ENCODE measurements at regions not wholly inside any gene's neighbourhood (a gene's known extent, or its start where the extent isn't known, plus 50 kb on each side); places are given as distances from the start of the nearest gene placed in this dataset.
A peak's percentile ranks its signal among the peaks of the same experiment; 100 is the strongest.
"Not testable (repeated sequence)": the region's sequence is repeated elsewhere in the genome, so short reads cannot be mapped to it uniquely, and the experiment has no call there.

DNA sequence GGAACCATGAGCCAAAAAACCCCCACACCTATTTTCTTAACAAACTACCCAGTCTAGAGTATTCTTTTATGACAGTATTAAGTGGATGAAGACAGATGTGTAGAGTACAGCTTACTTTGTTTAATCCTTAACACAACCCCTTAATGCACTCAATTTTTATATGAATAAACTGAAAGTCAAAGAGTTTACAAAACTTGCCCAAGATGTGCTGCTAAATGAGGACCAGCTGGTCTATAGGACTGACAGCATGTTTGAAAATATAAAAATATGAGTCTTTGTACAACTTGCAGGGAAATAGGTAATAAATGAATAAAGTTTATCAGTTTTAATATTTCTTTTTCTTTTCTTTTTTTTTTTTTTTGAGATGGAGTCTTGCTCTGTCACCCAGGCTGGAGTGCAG lies 102.3 kb downstream of the ZFY start:
- intact Hi-C loops (cut with DNase I): no loop called here
- DNase-seq (ENCODE audit: low spot score): no peak

DNA sequence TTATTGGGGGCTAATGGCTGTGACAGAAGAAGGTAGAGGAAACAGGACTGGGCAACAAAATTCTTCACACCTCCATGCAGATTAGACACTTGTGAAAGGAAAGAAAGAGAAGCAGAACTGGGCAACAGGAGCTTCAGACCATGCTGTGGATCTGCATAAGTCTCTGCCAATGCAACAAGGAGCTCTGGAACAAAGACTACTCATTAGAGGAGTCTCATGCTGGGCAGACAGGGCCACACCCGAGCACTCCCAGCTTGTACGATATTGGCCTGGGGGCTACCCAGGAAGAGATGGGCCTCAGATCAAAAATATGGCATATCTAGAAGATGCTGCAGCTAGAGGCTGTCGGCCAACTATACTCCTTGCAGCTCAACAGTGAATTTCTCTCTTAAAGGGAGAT lies 105.2 kb downstream of the ZFY start:
- no peak for DNase-seq (ENCODE audit: low spot score)
- intact Hi-C loops (cut with DNase I): no loop called here

GRCh38 chrY:3041985-3042384 lies 106.8 kb downstream of the ZFY start:
- intact Hi-C loops (cut with DNase I): no loop called here
- no peak for DNase-seq (ENCODE audit: low spot score)

DNA sequence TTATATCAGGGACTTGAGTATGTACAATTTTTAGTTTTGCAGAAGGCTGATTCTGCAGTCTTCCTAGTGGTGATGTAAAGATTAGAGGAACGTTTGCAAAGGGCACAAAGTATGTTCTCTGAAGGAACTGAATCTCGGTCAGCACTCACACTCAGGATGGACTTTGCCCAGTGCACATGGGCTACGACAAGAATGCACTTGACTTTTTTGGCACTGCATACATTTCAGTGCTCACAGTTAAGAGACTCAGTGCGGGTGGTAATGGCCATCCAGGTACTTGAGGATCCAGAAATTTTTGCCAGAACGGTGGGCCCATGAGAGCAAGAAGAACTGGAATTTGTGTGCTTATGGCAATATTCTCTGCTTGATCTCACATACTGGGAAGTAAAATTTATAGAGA lies 107.7 kb downstream of the ZFY start:
- no peak for DNase-seq (ENCODE audit: low spot score)
- intact Hi-C loops (cut with DNase I): no loop called here

DNA sequence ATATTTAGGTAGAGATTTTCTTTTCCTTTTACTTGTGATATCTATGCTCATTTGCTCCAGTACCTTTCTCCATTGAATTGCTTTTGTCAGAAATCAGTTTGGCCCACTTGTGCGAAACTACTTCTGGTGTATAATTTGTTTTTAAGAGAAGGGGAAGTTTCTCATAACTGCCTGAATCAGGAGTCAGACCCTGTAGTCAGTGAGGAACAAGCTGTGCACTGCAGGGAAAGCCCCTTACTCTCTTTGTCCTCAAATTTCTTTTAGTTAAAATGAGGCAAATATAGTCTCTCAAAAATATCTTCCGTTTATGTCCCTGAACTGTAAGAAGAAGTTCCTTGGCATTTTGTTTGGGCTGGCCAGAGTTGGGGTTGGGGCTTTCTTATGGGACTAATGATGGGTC lies 109.9 kb downstream of the ZFY start:
- intact Hi-C loops (cut with DNase I): no loop called here
- DNase-seq (ENCODE audit: low spot score): no peak

DNA sequence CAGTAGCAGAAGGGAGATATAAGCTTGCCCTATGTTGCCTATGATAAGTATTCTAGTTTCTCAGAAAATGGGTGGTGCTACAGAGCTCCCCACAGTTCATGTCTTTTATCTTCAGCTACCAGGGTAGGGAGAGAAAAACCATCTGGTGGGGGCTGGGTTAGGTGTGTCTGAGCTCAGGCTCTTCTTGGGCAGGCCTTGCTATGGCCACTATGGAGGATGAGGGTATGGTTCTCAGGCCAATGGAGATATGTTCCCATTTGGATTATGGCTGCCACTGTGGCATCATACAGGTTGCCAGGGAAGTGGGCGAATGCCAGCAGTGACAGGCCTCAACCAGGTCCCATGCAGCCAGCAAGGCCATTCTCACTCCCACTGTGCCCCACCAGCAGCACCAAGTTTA lies 120.3 kb downstream of the ZFY start:
- DNase-seq (ENCODE audit: low spot score); intact Hi-C loops (cut with DNase I): not testable (repeated sequence)

GRCh38 chrY:3058342-3058741 lies 123.2 kb downstream of the ZFY start:
- DNase-seq (ENCODE audit: low spot score); intact Hi-C loops (cut with DNase I): not testable (repeated sequence)

DNA sequence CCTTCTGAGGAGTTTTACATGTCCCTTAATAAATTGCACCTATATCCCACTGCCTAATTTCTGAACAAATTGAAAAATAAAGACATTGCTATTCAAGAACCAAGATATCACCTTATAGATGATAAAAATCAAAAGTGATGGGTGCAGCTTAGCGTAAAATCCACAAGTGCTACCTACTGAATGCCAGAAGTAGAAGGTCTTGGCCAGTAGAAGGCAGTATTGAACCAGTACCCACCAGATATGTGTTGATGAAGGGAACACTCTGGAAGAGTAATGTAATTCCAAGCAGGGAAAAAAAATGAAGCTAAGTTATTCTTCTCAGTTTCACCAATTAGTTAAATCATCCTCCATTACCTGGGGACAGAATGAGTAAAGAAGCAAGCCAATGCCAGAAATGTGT lies 125.5 kb downstream of the ZFY start:
- intact Hi-C loops (cut with DNase I); DNase-seq (ENCODE audit: low spot score): not testable (repeated sequence)

- DNase-seq (ENCODE audit: low spot score); intact Hi-C loops (cut with DNase I): not testable (repeated sequence)
These were observed 153.0 kb downstream of the ZFY start for GRCh38 chrY:3088149-3088548.

DNA sequence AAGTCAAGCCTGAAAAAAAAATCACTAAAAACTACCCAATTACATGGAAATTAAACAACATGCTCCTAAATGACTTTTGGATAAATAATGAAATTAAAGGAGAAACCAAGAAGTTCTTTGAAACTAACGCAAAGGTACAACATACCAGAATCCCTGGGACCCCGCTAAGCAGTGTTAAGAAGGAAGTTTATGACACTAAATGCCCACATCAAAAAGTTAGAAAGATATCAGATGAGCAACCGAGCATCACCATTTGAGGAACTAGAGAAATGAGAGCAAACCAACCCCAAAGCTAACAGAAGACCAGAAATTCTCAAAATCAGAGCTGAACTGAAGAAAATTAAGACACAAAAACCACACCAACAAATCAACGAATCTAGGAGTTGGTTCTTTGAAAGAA lies 173.5 kb downstream of the ZFY start:
- DNase-seq (ENCODE audit: low spot score); intact Hi-C loops (cut with DNase I): not testable (repeated sequence)

GRCh38 chrY:3120234-3120633 lies 185.1 kb downstream of the ZFY start:
- DNase-seq (ENCODE audit: low spot score); intact Hi-C loops (cut with DNase I): not testable (repeated sequence)

DNA sequence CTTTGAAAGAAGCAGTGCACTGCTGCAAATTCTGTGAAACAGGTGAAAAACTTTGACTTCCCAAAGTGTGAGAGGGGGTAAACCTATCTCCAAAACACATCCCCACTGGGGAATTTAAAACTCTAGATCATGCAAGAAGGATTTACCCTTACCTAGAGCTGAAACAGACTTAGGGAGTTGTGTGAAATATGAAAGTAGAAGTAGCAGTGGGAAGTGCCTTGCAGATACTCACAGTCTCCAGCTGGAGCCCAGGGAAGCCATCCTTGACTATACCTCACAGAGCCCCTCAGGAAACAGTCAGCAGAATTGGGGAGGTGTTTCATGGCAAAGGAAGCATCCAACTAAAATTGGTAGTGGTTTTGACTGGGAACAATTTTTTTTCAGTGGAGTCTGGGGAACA lies 185.5 kb downstream of the ZFY start:
- DNase-seq (ENCODE audit: low spot score); intact Hi-C loops (cut with DNase I): not testable (repeated sequence)

GRCh38 chrY:3123482-3123881 lies 188.3 kb downstream of the ZFY start:
- DNase-seq (ENCODE audit: low spot score); intact Hi-C loops (cut with DNase I): not testable (repeated sequence)

DNA sequence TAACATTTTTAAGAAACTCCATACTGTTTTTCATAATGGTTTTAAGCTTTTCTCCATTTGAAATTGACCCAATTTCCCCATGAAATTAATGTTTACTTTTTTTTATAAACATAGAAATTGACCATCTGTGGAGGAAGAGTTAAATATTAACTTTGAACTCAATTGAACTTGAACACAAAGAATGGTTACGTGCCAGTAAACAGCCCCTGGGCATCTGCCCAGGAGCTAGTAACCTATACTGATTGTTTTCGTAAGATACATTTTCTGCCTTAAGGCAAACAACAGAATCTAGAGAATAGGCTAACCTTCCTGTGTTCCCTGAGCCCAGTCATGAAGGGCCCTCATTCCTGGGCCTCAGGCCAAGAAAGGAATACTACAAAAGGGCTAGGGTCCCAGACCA lies 235.9 kb downstream of the ZFY start:
- intact Hi-C loops (cut with DNase I): not testable (repeated sequence)
- peak; percentile 0 for DNase-seq (ENCODE audit: low spot score)

- intact Hi-C loops (cut with DNase I): not testable (repeated sequence)
These were observed 259.9 kb downstream of the ZFY start for GRCh38 chrY:3195035-3195434.

GRCh38 chrY:3202287-3202686 lies 267.1 kb downstream of the ZFY start:
- intact Hi-C loops (cut with DNase I); DNase-seq (ENCODE audit: low spot score): not testable (repeated sequence)

More at GRCh38 chrY:3195035-3195434, 259.9 kb downstream of the ZFY start:
- not testable (repeated sequence) for DNase-seq (ENCODE audit: low spot score)

GRCh38 chrY:3206733-3207132 lies 271.6 kb downstream of the ZFY start:
- intact Hi-C loops (cut with DNase I); DNase-seq (ENCODE audit: low spot score): not testable (repeated sequence)

DNA sequence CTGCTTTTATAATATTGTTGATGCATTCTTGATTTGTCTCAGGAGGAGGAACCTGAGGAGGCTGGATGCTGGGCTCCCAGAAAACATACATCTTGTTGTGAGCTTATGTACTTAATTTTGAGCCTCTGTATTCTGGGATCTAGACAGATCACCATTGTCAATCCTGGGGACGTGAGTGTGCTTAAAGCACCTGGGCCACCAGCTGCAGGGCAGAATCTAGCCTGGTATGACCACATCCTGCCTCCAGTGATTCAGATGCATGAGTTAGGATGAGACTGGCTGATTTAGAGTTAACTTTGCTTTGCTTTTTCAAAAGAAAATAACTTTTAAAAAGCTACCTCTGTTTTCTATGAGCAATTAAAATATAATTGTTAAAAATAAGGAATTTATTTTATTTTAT lies 278.0 kb downstream of the ZFY start:
- intact Hi-C loops (cut with DNase I): not testable (repeated sequence)

DNA sequence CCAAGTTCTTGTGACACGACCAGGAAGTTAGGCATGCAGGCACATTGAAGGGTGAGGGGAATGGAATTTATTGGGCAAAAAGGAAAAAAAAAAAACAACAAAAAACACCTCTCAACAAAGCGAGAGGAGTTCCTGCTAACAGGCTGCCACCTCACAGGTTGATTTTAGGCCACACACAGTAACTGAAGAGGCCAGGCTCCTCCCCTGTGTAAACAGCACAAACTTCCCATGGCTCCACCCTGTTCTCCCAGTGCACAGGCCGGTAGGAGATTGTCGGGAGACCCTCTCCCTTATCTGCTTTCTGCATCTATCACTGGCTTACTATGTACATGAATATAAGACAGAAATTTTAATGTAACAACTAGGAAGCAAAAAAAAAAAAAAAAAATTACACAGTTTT lies 283.0 kb downstream of the ZFY start:
- intact Hi-C loops (cut with DNase I); DNase-seq (ENCODE audit: low spot score): not testable (repeated sequence)

More for the DNA sequence above, 278.0 kb downstream of the ZFY start:
- DNase-seq (ENCODE audit: low spot score): not testable (repeated sequence)

- intact Hi-C loops (cut with DNase I); DNase-seq (ENCODE audit: low spot score): not testable (repeated sequence)
These were observed 283.4 kb downstream of the ZFY start for GRCh38 chrY:3218559-3218958.

DNA sequence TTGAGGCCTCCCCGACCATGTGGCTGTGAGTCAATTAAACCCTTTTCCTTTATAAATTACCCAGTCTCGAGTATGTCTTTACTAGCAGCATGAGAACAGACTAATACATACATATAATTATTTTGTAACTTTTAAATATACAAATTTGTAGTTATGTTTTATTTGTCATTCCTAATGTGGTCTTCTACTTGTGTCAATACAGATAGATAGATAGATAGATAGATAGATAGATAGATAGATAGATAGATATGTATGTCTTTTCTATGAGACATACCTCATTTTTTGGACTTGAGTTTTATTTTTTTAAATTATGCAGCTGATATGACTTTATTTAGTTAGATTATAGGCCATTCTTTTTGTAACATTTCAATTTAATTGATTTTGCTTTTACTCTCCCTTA lies 316.0 kb upstream of the TGIF2LY start:
- intact Hi-C loops (cut with DNase I); DNase-seq (ENCODE audit: low spot score): not testable (repeated sequence)

- DNase-seq (ENCODE audit: low spot score); intact Hi-C loops (cut with DNase I): not testable (repeated sequence)
These were observed 290.8 kb upstream of the TGIF2LY start for GRCh38 chrY:3288063-3288462.
